Stimulated activated naive CD8-positive, alpha-beta T cell treated with anti-CD3 and anti-CD28 coated beads, Interleukin-15, Interleukin-2, amounts not matched to agents 100 ng/mL and 50 ng/mL, for 24 hours (primary cell): ENCODE measurements at regions not wholly inside any gene's neighbourhood (a gene's known extent, or its start where the extent isn't known, plus 50 kb on each side); places are given as distances from the start of the nearest gene placed in this dataset.

Experiments used
- H3K27ac Mint-ChIP-seq: one replicate; pipeline ENCODE4 v1.8.0; 2021; ENCODE audit warnings: mild to moderate bottlenecking, mixed read lengths
- H3K27me3 Mint-ChIP-seq: one replicate; pipeline ENCODE4 v1.8.0; 2021; ENCODE audit warnings: mixed read lengths
- H3K36me3 Mint-ChIP-seq: one replicate; pipeline ENCODE4 v1.8.0; 2021; ENCODE audit warnings: low read depth, mixed read lengths
- H3K4me1 Mint-ChIP-seq: one replicate; pipeline ENCODE4 v1.8.0; 2021; ENCODE audit warnings: low read depth, mixed read lengths
- H3K4me3 Mint-ChIP-seq: one replicate; pipeline ENCODE4 v1.8.0; 2021; ENCODE audit warnings: mild to moderate bottlenecking, mixed read lengths
- H3K9me3 Mint-ChIP-seq: one replicate; pipeline ENCODE4 v1.8.0; 2021; ENCODE audit warnings: mixed read lengths

- no peak overlapping the region for H3K27ac Mint-ChIP-seq
- H3K4me1 Mint-ChIP-seq, result no peaks in the 10 kb centered on the region
- H3K36me3 Mint-ChIP-seq, result no peaks in the 10 kb centered on the region
- H3K9me3 Mint-ChIP-seq, result no peaks in the 10 kb centered on the region
- H3K27me3 Mint-ChIP-seq, result no peaks in the 10 kb centered on the region
- no peak overlapping the region for H3K4me3 Mint-ChIP-seq
Observed at GRCh38 chr21:28224191-28224726, 768.4 kb downstream of the LTN1 start.

- Mint-ChIP-seq H3K27ac (no peak overlapping the region), H3K9me3 (no peaks in the 10 kb centered on the region), H3K4me1 (no peaks in the 10 kb centered on the region), H3K27me3 (no peaks in the 10 kb centered on the region), H3K36me3 (no peaks in the 10 kb centered on the region), H3K4me3 (no peak overlapping the region)
Observed at GRCh38 chr21:28221984-28222383, 770.7 kb downstream of the LTN1 start.

GRCh38 chr21:28220680-28221079 lies 772.0 kb downstream of the LTN1 start:
- Mint-ChIP-seq H3K4me1 (no peaks in the 10 kb centered on the region), H3K27me3 (no peaks in the 10 kb centered on the region), H3K9me3 (no peaks in the 10 kb centered on the region), H3K27ac (no peak overlapping the region), H3K4me3 (no peak overlapping the region), H3K36me3 (no peaks in the 10 kb centered on the region)

- H3K27me3 Mint-ChIP-seq, result no peaks in the 10 kb centered on the region
- no peak overlapping the region for H3K4me3 Mint-ChIP-seq
- no peaks in the 10 kb centered on the region for H3K9me3 Mint-ChIP-seq
- H3K4me1 Mint-ChIP-seq, result no peaks in the 10 kb centered on the region
- H3K36me3 Mint-ChIP-seq, result no peaks in the 10 kb centered on the region
- H3K27ac Mint-ChIP-seq, result no peak overlapping the region
Observed at GRCh38 chr21:28216976-28217523, 775.6 kb downstream of the LTN1 start.

GRCh38 chr21:28215214-28215954 lies 777.3 kb downstream of the LTN1 start:
- no peaks in the 10 kb centered on the region for H3K9me3 Mint-ChIP-seq
- no peak overlapping the region for H3K27ac Mint-ChIP-seq
- H3K36me3 Mint-ChIP-seq, result no peaks in the 10 kb centered on the region
- no peaks in the 10 kb centered on the region for H3K4me1 Mint-ChIP-seq
- no peaks in the 10 kb centered on the region for H3K27me3 Mint-ChIP-seq
- H3K4me3 Mint-ChIP-seq, result no peak overlapping the region

GRCh38 chr21:28214786-28215185 lies 777.9 kb downstream of the LTN1 start:
- Mint-ChIP-seq H3K36me3 (no peaks in the 10 kb centered on the region), H3K9me3 (no peaks in the 10 kb centered on the region), H3K4me3 (no peak overlapping the region), H3K4me1 (no peaks in the 10 kb centered on the region), H3K27me3 (no peaks in the 10 kb centered on the region), H3K27ac (no peak overlapping the region)

GRCh38 chr21:28213261-28213660 lies 779.4 kb downstream of the LTN1 start:
- no peaks in the 10 kb centered on the region for H3K4me1 Mint-ChIP-seq
- H3K4me3 Mint-ChIP-seq, result no peak overlapping the region
- H3K27ac Mint-ChIP-seq, result no peak overlapping the region
- H3K36me3 Mint-ChIP-seq, result no peaks in the 10 kb centered on the region
- H3K27me3 Mint-ChIP-seq, result no peaks in the 10 kb centered on the region
- H3K9me3 Mint-ChIP-seq, result no peaks in the 10 kb centered on the region

- Mint-ChIP-seq H3K4me1 (no peaks in the 10 kb centered on the region), H3K36me3 (no peaks in the 10 kb centered on the region), H3K27me3 (no peaks in the 10 kb centered on the region), H3K27ac (no peak overlapping the region), H3K9me3 (no peaks in the 10 kb centered on the region), H3K4me3 (no peak overlapping the region)
Observed at GRCh38 chr21:28212061-28212460, 780.6 kb downstream of the LTN1 start.

GRCh38 chr21:28207436-28208173 lies 785.1 kb downstream of the LTN1 start:
- H3K27me3 Mint-ChIP-seq, result no peaks in the 10 kb centered on the region
- H3K4me1 Mint-ChIP-seq, result no peaks in the 10 kb centered on the region
- H3K4me3 Mint-ChIP-seq, result no peak overlapping the region
- H3K27ac Mint-ChIP-seq, result no peak overlapping the region
- peaks cover 6% of the 10 kb centered on the region for H3K9me3 Mint-ChIP-seq
- no peaks in the 10 kb centered on the region for H3K36me3 Mint-ChIP-seq

GRCh38 chr21:28200726-28201125 lies 792.0 kb downstream of the LTN1 start:
- Mint-ChIP-seq H3K36me3 (no peaks in the 10 kb centered on the region), H3K9me3 (peaks cover 6% of the 10 kb centered on the region), H3K4me3 (no peak overlapping the region), H3K27ac (no peak overlapping the region), H3K4me1 (no peaks in the 10 kb centered on the region), H3K27me3 (no peaks in the 10 kb centered on the region)

GRCh38 chr21:28196981-28197380 lies 795.7 kb downstream of the LTN1 start:
- Mint-ChIP-seq H3K36me3 (no peaks in the 10 kb centered on the region), H3K27ac (no peak overlapping the region), H3K4me1 (no peaks in the 10 kb centered on the region)

GRCh38 chr21:28193189-28193588 lies 799.5 kb downstream of the LTN1 start:
- peaks cover 7% of the 10 kb centered on the region for H3K9me3 Mint-ChIP-seq
- no peak overlapping the region for H3K4me3 Mint-ChIP-seq
- H3K36me3 Mint-ChIP-seq, result no peaks in the 10 kb centered on the region
- H3K27me3 Mint-ChIP-seq, result no peaks in the 10 kb centered on the region
- no peaks in the 10 kb centered on the region for H3K4me1 Mint-ChIP-seq
- no peak overlapping the region for H3K27ac Mint-ChIP-seq

More at GRCh38 chr21:28196981-28197380, 795.7 kb downstream of the LTN1 start:
- Mint-ChIP-seq H3K9me3 (peaks cover 7% of the 10 kb centered on the region), H3K4me3 (no peak overlapping the region), H3K27me3 (no peaks in the 10 kb centered on the region)

GRCh38 chr21:28186604-28187003 lies 806.1 kb downstream of the LTN1 start:
- Mint-ChIP-seq H3K36me3 (no peaks in the 10 kb centered on the region), H3K27me3 (no peaks in the 10 kb centered on the region), H3K4me1 (no peaks in the 10 kb centered on the region), H3K4me3 (no peak overlapping the region), H3K27ac (no peak overlapping the region), H3K9me3 (no peaks in the 10 kb centered on the region)

- Mint-ChIP-seq H3K36me3 (no peaks in the 10 kb centered on the region), H3K4me3 (no peak overlapping the region), H3K27me3 (no peaks in the 10 kb centered on the region), H3K9me3 (peaks cover 4% of the 10 kb centered on the region), H3K4me1 (no peaks in the 10 kb centered on the region), H3K27ac (no peak overlapping the region)
Observed at GRCh38 chr21:28181730-28182129, 810.9 kb downstream of the LTN1 start.

- Mint-ChIP-seq H3K27ac (no peak overlapping the region), H3K36me3 (no peaks in the 10 kb centered on the region), H3K4me1 (no peaks in the 10 kb centered on the region), H3K4me3 (no peak overlapping the region), H3K27me3 (no peaks in the 10 kb centered on the region), H3K9me3 (peaks cover 6% of the 10 kb centered on the region)
Observed at GRCh38 chr21:28179136-28179535, 813.5 kb downstream of the LTN1 start.
